Endothelial cell (in vitro differentiated cells): ENCODE measurements at regions not wholly inside any gene's neighbourhood (a gene's known extent, or its start where the extent isn't known, plus 50 kb on each side); places are given as distances from the start of the nearest gene placed in this dataset.

ENCODE experiments used
- DNase-seq: peaks from one replicate; pipeline ENCODE4 v3.0.0; 2021; ENCODE audit warnings: low spot score
- H3K27ac Mint-ChIP-seq: one replicate; pipeline ENCODE4 v1.8.0; 2021; ENCODE audit warnings: mixed read lengths, inconsistent platforms; ENCODE audit not compliant: unreplicated experiment
- H3K27me3 Mint-ChIP-seq: one replicate; pipeline ENCODE4 v1.8.0; 2021; ENCODE audit warnings: mild to moderate bottlenecking, moderate library complexity, mixed read lengths, inconsistent platforms; ENCODE audit not compliant: unreplicated experiment
- H3K36me3 Mint-ChIP-seq: one replicate; pipeline ENCODE4 v1.8.0; 2021; ENCODE audit warnings: mild to moderate bottlenecking, low read depth, mixed read lengths, inconsistent platforms; ENCODE audit not compliant: unreplicated experiment
- H3K4me1 Mint-ChIP-seq: one replicate; pipeline ENCODE4 v1.8.0; 2021; ENCODE audit warnings: mild to moderate bottlenecking, mixed read lengths, inconsistent platforms; ENCODE audit not compliant: unreplicated experiment
- H3K4me3 Mint-ChIP-seq: one replicate; pipeline ENCODE4 v1.8.0; 2021; ENCODE audit warnings: mild to moderate bottlenecking, mixed read lengths, inconsistent platforms; ENCODE audit not compliant: unreplicated experiment
- H3K9me3 Mint-ChIP-seq: one replicate; pipeline ENCODE4 v1.8.0; 2021; ENCODE audit warnings: mixed read lengths, inconsistent platforms; ENCODE audit not compliant: unreplicated experiment
- CTCF ChIP-seq: fragments of 200-600 bp; sonication (generic); IDR thresholded peaks from one replicate; pipeline ENCODE4 v1.5.0; 2021; ENCODE audit warnings: antibody characterized with exemption; ENCODE audit not compliant: unreplicated experiment

GRCh38 chr3:74027121-74027520, 402.4 kb upstream of the PDZRN3 start:
- Mint-ChIP-seq H3K27ac (no peak overlapping the region), H3K4me1 (peaks cover 3% of the 10 kb centered on the region), H3K27me3 (peaks cover 4% of the 10 kb centered on the region), H3K9me3 (no peaks in the 10 kb centered on the region), H3K36me3 (no peaks in the 10 kb centered on the region), H3K4me3 (no peak overlapping the region)
- no peak for DNase-seq
- TF ChIP-seq CTCF, result no peak

- TF ChIP-seq CTCF, result no peak
- DNase-seq, result no peak
- H3K4me3 Mint-ChIP-seq, result no peak overlapping the region
- H3K36me3 Mint-ChIP-seq, result no peaks in the 10 kb centered on the region
- H3K27me3 Mint-ChIP-seq, result peaks cover 5% of the 10 kb centered on the region
- no peaks in the 10 kb centered on the region for H3K9me3 Mint-ChIP-seq
- peaks cover 3% of the 10 kb centered on the region for H3K4me1 Mint-ChIP-seq
- no peak overlapping the region for H3K27ac Mint-ChIP-seq
Measured at GRCh38 chr3:74023395-74023794, 398.7 kb upstream of the PDZRN3 start.

- H3K27ac Mint-ChIP-seq, result no peak overlapping the region
- TF ChIP-seq CTCF, result no peak
- peaks cover 3% of the 10 kb centered on the region for H3K4me1 Mint-ChIP-seq
Measured at GRCh38 chr3:74021449-74021848, 396.7 kb upstream of the PDZRN3 start.

GRCh38 chr3:74009961-74010844, 385.5 kb upstream of the PDZRN3 start:
- no peak for DNase-seq
- H3K27me3 Mint-ChIP-seq, result no peaks in the 10 kb centered on the region
- H3K27ac Mint-ChIP-seq, result no peak overlapping the region

More at GRCh38 chr3:74021449-74021848, 396.7 kb upstream of the PDZRN3 start:
- H3K27me3 Mint-ChIP-seq, result peaks cover 4% of the 10 kb centered on the region
- no peak overlapping the region for H3K4me3 Mint-ChIP-seq
- no peaks in the 10 kb centered on the region for H3K36me3 Mint-ChIP-seq
- no peak for DNase-seq
- H3K9me3 Mint-ChIP-seq, result no peaks in the 10 kb centered on the region

More at GRCh38 chr3:74009961-74010844, 385.5 kb upstream of the PDZRN3 start:
- TF ChIP-seq CTCF, result no peak
- peaks cover 3% of the 10 kb centered on the region for H3K9me3 Mint-ChIP-seq
- no peak overlapping the region for H3K4me3 Mint-ChIP-seq
- H3K36me3 Mint-ChIP-seq, result no peaks in the 10 kb centered on the region
- no peaks in the 10 kb centered on the region for H3K4me1 Mint-ChIP-seq
